Colonic mucosa (tissue), 4 donors: ENCODE measurements at regions not wholly inside any gene's neighbourhood (a gene's known extent, or its start where the extent isn't known, plus 50 kb on each side); places are given as distances from the start of the nearest gene placed in this dataset.

Source experiments
- DNase-seq: peaks from one replicate; pipeline ENCODE4 v3.0.0-alpha.2; 2020
- H3K27ac ChIP-seq: fragments of 200-600 bp; one replicate; pipeline ENCODE4 v1.8.0; 2021
- H3K27me3 ChIP-seq: fragments of 200-600 bp; one replicate; pipeline ENCODE4 v1.8.0; 2021
- H3K36me3 ChIP-seq: fragments of 200-600 bp; one replicate; pipeline ENCODE4 v1.8.0; 2021
- H3K4me1 ChIP-seq: fragments of 200-600 bp; one replicate; pipeline ENCODE4 v1.8.0; 2021; ENCODE audit warnings: mild to moderate bottlenecking
- H3K4me3 ChIP-seq: fragments of 200-600 bp; one replicate; pipeline ENCODE4 v1.8.0; 2021
- H3K9ac ChIP-seq, 2 donors: one replicate each; pipeline ENCODE4 v1.7.0; 2013; ENCODE audit warnings: control low read depth in 2 of 2, low read depth in 2 of 2, low read length in 2 of 2
- H3K9me3 ChIP-seq: fragments of 200-600 bp; one replicate; pipeline ENCODE4 v1.8.0; 2021
- CTCF ChIP-seq: fragments of 200-600 bp; IDR thresholded peaks from one replicate; pipeline ENCODE4 v1.8.0; 2022; ENCODE audit warnings: antibody characterized with exemption, mild to moderate bottlenecking
- intact Hi-C: fragments of 100-400 bp; cut with DNase I; formaldehyde crosslinking; loops from one replicate; pipeline ENCODE4 v1.14.1; 2022
- donor health status: healthy.
- donor health status: DM: no; HTN: no; CAD: no.
- donor health status: DM: no; HTN: no; CAD: no.

GRCh38 chr4:57314636-57315035 is 204.5 kb upstream of the IGFBP7 start:
- no peak for TF ChIP-seq CTCF
- DNase-seq, result no peak
- Histone ChIP-seq H3K4me3 (no peak overlapping the region), H3K36me3 (no peaks in the 10 kb centered on the region), H3K9ac (no peak overlapping the region), H3K4me1 (no peaks in the 10 kb centered on the region), H3K27me3 (no peaks in the 10 kb centered on the region), H3K9me3 (no peaks in the 10 kb centered on the region), H3K27ac (no peak overlapping the region)
- intact Hi-C loops, result no loop called here

GRCh38 chr4:57312296-57312695 is 202.1 kb upstream of the IGFBP7 start:
- intact Hi-C loops, result no loop called here
- Histone ChIP-seq H3K36me3 (no peaks in the 10 kb centered on the region), H3K27ac (no peak overlapping the region), H3K9me3 (no peaks in the 10 kb centered on the region), H3K27me3 (no peaks in the 10 kb centered on the region), H3K4me3 (no peak overlapping the region), H3K9ac (no peak overlapping the region), H3K4me1 (no peaks in the 10 kb centered on the region)
- DNase-seq, result no peak
- TF ChIP-seq CTCF, result no peak

GRCh38 chr4:57309658-57310057 is 199.5 kb upstream of the IGFBP7 start:
- intact Hi-C loops, result no loop called here
- H3K4me3 ChIP-seq, result no peak overlapping the region
- no peak overlapping the region for H3K27ac ChIP-seq
- no peaks in the 10 kb centered on the region for H3K4me1 ChIP-seq
- no peak for DNase-seq
- TF ChIP-seq CTCF, result no peak
- no peaks in the 10 kb centered on the region for H3K9me3 ChIP-seq
- no peaks in the 10 kb centered on the region for H3K27me3 ChIP-seq
- no peak overlapping the region for H3K9ac ChIP-seq
- no peaks in the 10 kb centered on the region for H3K36me3 ChIP-seq

GRCh38 chr4:57308301-57308700 is 198.1 kb upstream of the IGFBP7 start:
- no peak for DNase-seq
- Histone ChIP-seq H3K27ac (no peak overlapping the region), H3K27me3 (no peaks in the 10 kb centered on the region), H3K4me3 (no peak overlapping the region), H3K4me1 (no peaks in the 10 kb centered on the region), H3K36me3 (no peaks in the 10 kb centered on the region), H3K9ac (no peak overlapping the region), H3K9me3 (no peaks in the 10 kb centered on the region)
- intact Hi-C loops, result no loop called here
- no peak for TF ChIP-seq CTCF

GRCh38 chr4:57305836-57306235 is 195.7 kb upstream of the IGFBP7 start:
- no peak for DNase-seq
- Histone ChIP-seq H3K9ac (no peak overlapping the region), H3K27me3 (no peaks in the 10 kb centered on the region), H3K4me3 (no peak overlapping the region), H3K36me3 (no peaks in the 10 kb centered on the region), H3K4me1 (no peaks in the 10 kb centered on the region), H3K27ac (no peak overlapping the region), H3K9me3 (no peaks in the 10 kb centered on the region)
- TF ChIP-seq CTCF, result no peak
- intact Hi-C loops, result no loop called here
